ENCODE measurements at regions not wholly inside any gene's neighbourhood (a gene's known extent, or its start where the extent isn't known, plus 50 kb on each side); places are given as distances from the start of the nearest gene placed in this dataset.

GRCh38 chr14:106811162-106811561 lies 1284.8 kb downstream of the TMEM121 start:
- no peaks in the 10 kb centered on the region for H3K4me1 Mint-ChIP-seq (ENCODE audit: low read depth)
- H3K27ac Mint-ChIP-seq = no peak overlapping the region
- TF ChIP-seq CTCF (IDR thresholded peaks at IDR 0.05; ENCODE audit: unreplicated experiment) = no peak
- peaks cover 48% of the 10 kb centered on the region for H3K9me3 Mint-ChIP-seq (ENCODE audit: low read depth)
- H3K36me3 Mint-ChIP-seq (ENCODE audit: insufficient read depth) = no peaks in the 10 kb centered on the region
- H3K4me3 Mint-ChIP-seq (ENCODE audit: low read depth) = no peak overlapping the region
- DNase-seq (ENCODE audit: low spot score, unreplicated experiment) = no peak
- H3K27me3 Mint-ChIP-seq = no peaks in the 10 kb centered on the region

DNA sequence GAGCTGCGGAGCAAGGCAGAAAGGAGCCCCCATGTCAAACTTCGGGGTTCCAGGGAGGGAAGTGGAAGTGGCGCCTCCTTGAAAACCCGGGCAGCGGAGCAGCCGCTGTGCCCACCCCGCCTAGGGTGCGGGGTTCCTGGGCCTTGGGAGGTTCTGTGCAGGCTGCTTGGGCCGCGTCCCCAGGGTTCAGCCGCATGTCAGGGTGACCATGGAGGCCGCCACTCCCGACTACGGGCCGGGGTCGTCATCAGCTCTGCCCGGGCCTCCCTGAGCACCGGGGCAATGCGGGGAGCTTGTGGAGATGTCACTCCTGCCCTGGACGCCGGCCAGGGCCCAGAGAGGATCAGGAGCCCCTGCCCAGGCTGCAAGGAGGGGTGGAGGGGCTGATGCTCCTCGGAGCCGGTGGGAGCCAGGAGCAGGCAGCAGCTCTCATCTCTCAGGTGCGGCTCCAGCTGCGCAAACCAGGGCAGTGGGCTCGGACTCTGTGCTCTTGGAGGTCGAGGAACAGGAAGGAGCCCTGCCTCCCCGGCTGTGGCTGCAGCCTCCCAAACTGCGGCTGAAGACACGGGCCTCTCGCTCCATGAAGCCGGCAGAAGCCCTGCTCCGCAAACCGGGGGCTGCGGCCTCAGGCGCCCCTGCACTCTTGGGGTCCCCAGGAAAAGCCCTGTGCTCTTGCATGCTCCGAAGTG lies 1286.5 kb downstream of the TMEM121 start:
- no peak overlapping the region for H3K4me3 Mint-ChIP-seq (ENCODE audit: low read depth)
- no peaks in the 10 kb centered on the region for H3K4me1 Mint-ChIP-seq (ENCODE audit: low read depth)
- no peaks in the 10 kb centered on the region for H3K27me3 Mint-ChIP-seq
- no peak overlapping the region for H3K27ac Mint-ChIP-seq
- peaks cover 51% of the 10 kb centered on the region for H3K9me3 Mint-ChIP-seq (ENCODE audit: low read depth)
- H3K36me3 Mint-ChIP-seq (ENCODE audit: insufficient read depth) = no peaks in the 10 kb centered on the region
- no peak for TF ChIP-seq CTCF (IDR thresholded peaks at IDR 0.05; ENCODE audit: unreplicated experiment)
- no peak for DNase-seq (ENCODE audit: low spot score, unreplicated experiment)

- Mint-ChIP-seq H3K9me3 (ENCODE audit: low read depth) (peaks cover 46% of the 10 kb centered on the region), H3K4me3 (ENCODE audit: low read depth) (no peak overlapping the region)
- TF ChIP-seq CTCF (IDR thresholded peaks at IDR 0.05; ENCODE audit: unreplicated experiment) = no peak
Measured at GRCh38 chr14:106813477-106813823, 1287.1 kb downstream of the TMEM121 start.

DNA sequence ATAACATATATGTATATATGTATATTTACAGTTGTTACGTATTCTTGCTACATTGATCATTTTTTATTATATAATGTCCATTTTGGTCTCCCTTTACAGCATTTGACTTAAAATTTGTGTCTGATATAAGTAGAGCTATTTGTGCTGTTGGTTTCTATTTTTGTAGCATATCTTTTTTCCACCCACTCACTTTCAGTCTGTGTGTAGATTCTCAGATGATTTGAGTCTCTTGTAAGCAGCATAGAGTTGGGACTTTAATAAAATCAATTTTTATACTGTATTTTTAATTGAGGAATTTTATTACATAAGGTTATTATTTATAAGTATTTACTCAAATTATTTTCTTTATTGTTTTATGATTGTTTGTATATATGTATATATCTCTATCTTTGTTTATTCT lies 1293.7 kb downstream of the TMEM121 start:
- Mint-ChIP-seq H3K27ac (no peak overlapping the region), H3K4me3 (ENCODE audit: low read depth) (no peak overlapping the region), H3K36me3 (ENCODE audit: insufficient read depth) (no peaks in the 10 kb centered on the region), H3K27me3 (no peaks in the 10 kb centered on the region), H3K9me3 (ENCODE audit: low read depth) (peaks cover 45% of the 10 kb centered on the region), H3K4me1 (ENCODE audit: low read depth) (no peaks in the 10 kb centered on the region)
- no peak for DNase-seq (ENCODE audit: low spot score, unreplicated experiment)
- no peak for TF ChIP-seq CTCF (IDR thresholded peaks at IDR 0.05; ENCODE audit: unreplicated experiment)

More at GRCh38 chr14:106813477-106813823, 1287.1 kb downstream of the TMEM121 start:
- H3K36me3 Mint-ChIP-seq (ENCODE audit: insufficient read depth) = no peaks in the 10 kb centered on the region
- DNase-seq (ENCODE audit: low spot score, unreplicated experiment) = no peak
- no peaks in the 10 kb centered on the region for H3K27me3 Mint-ChIP-seq
- no peaks in the 10 kb centered on the region for H3K4me1 Mint-ChIP-seq (ENCODE audit: low read depth)
- H3K27ac Mint-ChIP-seq = no peak overlapping the region

GRCh38 chr14:106821119-106821518 lies 1294.7 kb downstream of the TMEM121 start:
- Mint-ChIP-seq H3K36me3 (ENCODE audit: insufficient read depth) (no peaks in the 10 kb centered on the region), H3K27me3 (no peaks in the 10 kb centered on the region), H3K9me3 (ENCODE audit: low read depth) (peaks cover 44% of the 10 kb centered on the region)

More at GRCh38 chr14:106821119-106821518, 1294.7 kb downstream of the TMEM121 start:
- no peak overlapping the region for H3K27ac Mint-ChIP-seq
- TF ChIP-seq CTCF (IDR thresholded peaks at IDR 0.05; ENCODE audit: unreplicated experiment) = no peak
- no peak for DNase-seq (ENCODE audit: low spot score, unreplicated experiment)
- H3K4me1 Mint-ChIP-seq (ENCODE audit: low read depth) = no peaks in the 10 kb centered on the region
- H3K4me3 Mint-ChIP-seq (ENCODE audit: low read depth) = no peak overlapping the region

All from progenitor cell of endocrine pancreas (in vitro differentiated cells).